ENCODE measurements at regions not wholly inside any gene's neighbourhood (a gene's known extent, or its start where the extent isn't known, plus 50 kb on each side); places are given as distances from the start of the nearest gene placed in this dataset.
"Not testable (repeated sequence)": the region's sequence is repeated elsewhere in the genome, so short reads cannot be mapped to it uniquely, and the experiment has no call there.

- not testable (repeated sequence) for TF ChIP-seq CTCF (optimal IDR thresholded peaks at IDR 0.05 in 1 of 3, IDR thresholded peaks at IDR 0.05 in 1 of 3, conservative IDR thresholded peaks at IDR 0.05 in 1 of 3; ENCODE audit: extremely low read depth in 1 of 3, insufficient read depth in 2 of 3, low read length in 3 of 3); EZH2 (IDR thresholded peaks at IDR 0.05; ENCODE audit: low read length)
Observed at GRCh38 chr5:79907452-79907851, 83.6 kb downstream of the MTX3 start.

Data from keratinocyte (primary cell).